ENCODE measurements at regions not wholly inside any gene's neighbourhood (a gene's known extent, or its start where the extent isn't known, plus 50 kb on each side); places are given as distances from the start of the nearest gene placed in this dataset.

DNA sequence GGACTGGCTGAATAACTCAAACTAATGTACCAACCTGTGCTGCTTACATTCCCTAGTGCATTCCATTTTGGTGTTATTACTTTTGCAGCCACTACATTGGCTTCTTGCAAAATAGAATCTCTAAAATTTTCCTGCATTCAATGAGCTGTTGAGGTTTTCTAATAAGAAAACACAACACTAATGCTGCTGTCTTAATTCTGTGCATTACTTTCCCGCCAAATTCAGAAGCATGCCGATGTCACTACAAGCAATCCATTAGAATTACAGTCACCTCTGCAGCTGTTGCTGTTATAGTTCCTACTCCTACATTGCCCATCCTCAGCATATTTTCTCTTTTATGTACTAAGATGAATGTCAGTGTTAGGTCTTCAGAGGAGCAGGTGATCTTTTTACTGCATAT lies 359.5 kb downstream of the HACE1 start:
- Mint-ChIP-seq H3K4me3 (no peak overlapping the region), H3K27ac (no peak overlapping the region), H3K9me3 (ENCODE audit: low read depth) (no peaks in the 10 kb centered on the region), H3K36me3 (no peaks in the 10 kb centered on the region), H3K27me3 (peaks cover 3% of the 10 kb centered on the region), H3K4me1 (no peaks in the 10 kb centered on the region)
- ATAC-seq (no peak), DNase-seq (no peak)
- CTCF ChIA-PET = no interaction called here

DNA sequence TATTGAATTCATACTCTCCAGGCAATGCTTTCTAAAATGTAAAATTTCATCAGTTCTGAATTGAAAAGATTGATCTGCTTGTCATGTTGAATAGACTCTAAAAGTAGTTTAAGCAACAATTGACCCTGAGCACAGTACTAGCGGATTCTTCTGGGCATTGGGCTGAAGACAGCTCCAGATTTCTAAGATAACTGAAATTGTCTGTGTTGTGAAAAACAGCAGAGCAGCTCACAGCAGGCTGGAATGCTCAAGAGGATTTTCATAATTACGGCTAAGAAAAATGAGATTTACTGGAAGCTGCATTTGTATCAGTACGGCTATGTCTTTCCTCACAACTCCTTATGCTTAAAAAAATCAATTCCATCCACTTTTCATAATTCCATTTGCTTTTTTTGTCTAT lies 373.7 kb downstream of the HACE1 start:
- DNase-seq (no peak), ATAC-seq (no peak)
- no peaks in the 10 kb centered on the region for H3K4me1 Mint-ChIP-seq
- H3K4me3 Mint-ChIP-seq = no peak overlapping the region
- H3K9me3 Mint-ChIP-seq (ENCODE audit: low read depth) = no peaks in the 10 kb centered on the region
- H3K27ac Mint-ChIP-seq = no peak overlapping the region
- peaks cover 2% of the 10 kb centered on the region for H3K27me3 Mint-ChIP-seq
- CTCF ChIA-PET = no interaction called here
- no peaks in the 10 kb centered on the region for H3K36me3 Mint-ChIP-seq

DNA sequence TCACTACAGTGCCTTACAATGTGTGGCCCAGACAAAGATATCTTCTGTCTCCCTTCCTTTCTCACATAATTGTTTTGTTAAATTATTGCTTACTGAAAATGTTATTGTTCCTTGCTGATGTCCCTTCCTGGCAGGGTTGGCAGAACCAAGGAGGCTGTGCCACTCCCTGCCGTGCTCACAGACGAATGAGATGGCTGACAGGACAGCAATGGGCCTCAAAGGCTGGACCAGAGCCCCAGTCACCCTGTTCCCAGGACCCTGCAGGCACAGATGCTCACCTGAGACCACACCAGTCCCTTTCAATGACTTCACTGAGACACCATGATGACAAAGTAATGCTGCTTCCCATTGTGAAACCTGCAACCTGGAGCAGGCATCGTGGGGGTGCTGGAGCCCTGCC lies 375.1 kb downstream of the HACE1 start:
- Mint-ChIP-seq H3K36me3 (no peaks in the 10 kb centered on the region), H3K27me3 (peaks cover 2% of the 10 kb centered on the region), H3K4me3 (no peak overlapping the region), H3K27ac (no peak overlapping the region), H3K9me3 (ENCODE audit: low read depth) (no peaks in the 10 kb centered on the region), H3K4me1 (no peaks in the 10 kb centered on the region)
- no peak for ATAC-seq
- CTCF ChIA-PET = no interaction called here
- DNase-seq = no peak

DNA sequence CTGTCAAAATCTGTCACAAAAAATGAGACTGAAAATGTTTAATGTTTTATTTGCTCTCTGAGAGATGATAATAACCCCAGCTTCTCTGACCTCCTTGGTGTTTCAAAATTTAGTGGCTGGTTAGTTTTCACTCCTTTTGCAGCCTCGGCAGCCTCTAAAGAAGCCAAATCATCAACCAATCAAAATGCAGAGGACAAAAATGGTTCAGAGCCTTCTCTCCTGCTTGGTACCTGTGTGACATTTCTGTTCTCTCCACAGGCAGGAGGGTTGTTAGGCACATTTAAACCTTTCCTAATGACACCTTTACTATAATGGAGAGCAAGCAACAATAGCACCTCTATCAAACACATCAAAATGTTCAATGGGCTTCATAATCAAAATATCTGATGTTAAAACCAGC lies 375.5 kb downstream of the HACE1 start:
- no peaks in the 10 kb centered on the region for H3K9me3 Mint-ChIP-seq (ENCODE audit: low read depth)
- DNase-seq (no peak), ATAC-seq (no peak)
- H3K27me3 Mint-ChIP-seq = peaks cover 2% of the 10 kb centered on the region
- H3K36me3 Mint-ChIP-seq = no peaks in the 10 kb centered on the region
- H3K4me1 Mint-ChIP-seq = no peaks in the 10 kb centered on the region
- H3K4me3 Mint-ChIP-seq = no peak overlapping the region
- CTCF ChIA-PET = no interaction called here
- H3K27ac Mint-ChIP-seq = no peak overlapping the region

GRCh38 chr6:104483225-104483834 lies 376.4 kb downstream of the HACE1 start:
- no peak for DNase-seq
- ATAC-seq = no peak
- no peak overlapping the region for H3K27ac Mint-ChIP-seq
- H3K4me1 Mint-ChIP-seq = no peaks in the 10 kb centered on the region
- H3K9me3 Mint-ChIP-seq (ENCODE audit: low read depth) = no peaks in the 10 kb centered on the region
- H3K36me3 Mint-ChIP-seq = no peaks in the 10 kb centered on the region
- H3K27me3 Mint-ChIP-seq = peaks cover 2% of the 10 kb centered on the region
- CTCF ChIA-PET = no interaction called here
- no peak overlapping the region for H3K4me3 Mint-ChIP-seq

DNA sequence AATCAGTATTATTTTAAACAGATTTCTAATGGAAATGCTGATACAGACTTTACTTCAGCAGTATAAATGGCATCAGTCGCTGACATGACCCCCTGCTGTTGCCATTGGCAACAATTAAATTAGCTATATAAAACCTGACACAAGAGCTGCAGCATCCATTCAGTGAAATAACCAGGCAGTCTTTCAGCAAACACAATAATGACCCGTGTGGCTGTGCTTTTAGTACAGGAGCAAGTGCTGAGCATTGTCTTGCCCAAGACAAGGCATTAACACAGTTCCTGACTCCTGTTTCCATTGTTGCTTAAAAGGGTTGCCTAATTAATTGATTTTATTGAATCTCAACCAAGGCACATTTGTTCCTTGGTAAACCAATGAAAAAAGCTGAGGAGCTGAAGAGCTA lies 382.1 kb downstream of the HACE1 start:
- CTCF ChIA-PET = no interaction called here
- no peaks in the 10 kb centered on the region for H3K36me3 Mint-ChIP-seq
- DNase-seq = no peak
- no peak overlapping the region for H3K4me3 Mint-ChIP-seq
- H3K27me3 Mint-ChIP-seq = peaks cover under 1% of the 10 kb centered on the region
- no peak overlapping the region for H3K27ac Mint-ChIP-seq
- no peaks in the 10 kb centered on the region for H3K4me1 Mint-ChIP-seq
- no peak for ATAC-seq
- H3K9me3 Mint-ChIP-seq (ENCODE audit: low read depth) = no peaks in the 10 kb centered on the region

DNA sequence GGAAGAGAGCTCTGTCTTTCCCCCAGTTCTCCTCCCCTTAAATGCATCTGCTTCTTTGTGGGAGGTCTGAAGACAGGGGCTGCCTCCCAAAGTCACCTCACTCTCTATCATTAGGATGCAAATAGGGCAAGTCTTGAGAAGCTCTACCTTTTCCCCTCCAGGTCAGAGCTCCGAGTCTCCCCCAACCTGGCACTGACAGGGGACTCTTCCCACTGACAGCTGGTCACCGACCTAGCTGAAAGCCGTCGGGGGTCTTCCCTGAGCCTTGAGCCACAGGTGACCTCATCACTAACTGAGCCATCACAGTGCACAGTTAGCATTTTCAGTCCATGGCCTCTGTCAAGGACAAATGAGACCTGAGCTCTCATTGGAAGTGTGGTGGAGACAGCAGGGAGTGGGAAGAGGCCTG lies 386.7 kb downstream of the HACE1 start:
- Mint-ChIP-seq H3K9me3 (ENCODE audit: low read depth) (no peaks in the 10 kb centered on the region), H3K27ac (no peak overlapping the region), H3K36me3 (no peaks in the 10 kb centered on the region), H3K4me3 (no peak overlapping the region), H3K27me3 (no peaks in the 10 kb centered on the region), H3K4me1 (no peaks in the 10 kb centered on the region)
- CTCF ChIA-PET = interaction anchor here (1.1 kb wide), 1 partner anchor 53 kb away, joined by 3 read pairs; no protein-coding TSS in a partner anchor
- ATAC-seq = no peak
- no peak for DNase-seq

- no peak for DNase-seq
- no peak overlapping the region for H3K27ac Mint-ChIP-seq
- no peaks in the 10 kb centered on the region for H3K4me1 Mint-ChIP-seq
- ATAC-seq = no peak
- no peaks in the 10 kb centered on the region for H3K9me3 Mint-ChIP-seq (ENCODE audit: low read depth)
- no peaks in the 10 kb centered on the region for H3K27me3 Mint-ChIP-seq
- no peak overlapping the region for H3K4me3 Mint-ChIP-seq
- no peaks in the 10 kb centered on the region for H3K36me3 Mint-ChIP-seq
- CTCF ChIA-PET = interaction anchor here (1.1 kb wide), 1 partner anchor 53 kb away, joined by 3 read pairs; no protein-coding TSS in a partner anchor
Observed at GRCh38 chr6:104472021-104472901, 387.5 kb downstream of the HACE1 start.

- Mint-ChIP-seq H3K4me1 (no peaks in the 10 kb centered on the region), H3K9me3 (ENCODE audit: low read depth) (no peaks in the 10 kb centered on the region)
- ATAC-seq = no peak
Observed at GRCh38 chr6:104466306-104466705, 393.4 kb downstream of the HACE1 start.

DNA sequence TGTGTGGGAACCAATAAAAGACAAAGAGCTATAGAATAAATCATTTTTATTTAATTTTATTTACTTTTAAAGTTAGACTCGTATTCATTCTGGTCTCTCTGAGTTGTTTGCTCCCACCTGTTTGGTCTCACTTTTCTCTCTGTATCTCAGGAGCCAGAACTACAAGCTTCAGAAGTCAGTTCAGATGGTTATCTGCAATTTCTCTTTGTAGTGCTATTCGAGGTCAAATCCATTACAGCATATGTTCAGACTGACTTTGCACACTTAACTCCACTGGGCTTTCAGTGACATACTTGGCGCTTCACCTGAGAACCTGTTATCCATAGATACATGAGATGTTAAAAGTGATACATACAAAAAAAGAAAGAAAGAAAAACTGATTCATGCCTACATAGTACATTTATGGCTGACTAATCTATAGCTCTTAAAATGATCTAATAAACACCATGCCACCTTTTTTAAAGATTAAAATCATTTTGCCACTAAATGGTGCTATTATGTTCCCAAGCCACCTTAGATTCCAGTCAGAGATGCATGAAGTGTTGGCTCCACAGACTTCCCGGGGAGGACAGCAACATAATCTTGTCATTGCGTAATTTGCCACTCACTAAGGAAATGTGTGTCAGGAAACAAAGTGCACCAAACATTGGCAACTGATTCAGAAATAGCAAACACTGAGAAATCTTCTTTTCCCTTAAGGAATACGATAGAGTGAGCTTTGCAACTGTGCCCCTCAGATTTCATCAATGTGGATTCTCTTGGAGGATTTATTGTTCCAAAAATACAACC lies 396.7 kb downstream of the HACE1 start:
- H3K27ac Mint-ChIP-seq = no peak overlapping the region
- ATAC-seq = no peak
- no peaks in the 10 kb centered on the region for H3K36me3 Mint-ChIP-seq
- H3K4me1 Mint-ChIP-seq = no peaks in the 10 kb centered on the region
- no peak for DNase-seq
- H3K4me3 Mint-ChIP-seq = no peak overlapping the region
- no peaks in the 10 kb centered on the region for H3K9me3 Mint-ChIP-seq (ENCODE audit: low read depth)
- CTCF ChIA-PET = no interaction called here
- H3K27me3 Mint-ChIP-seq = no peaks in the 10 kb centered on the region

More at GRCh38 chr6:104466306-104466705, 393.4 kb downstream of the HACE1 start:
- Mint-ChIP-seq H3K36me3 (no peaks in the 10 kb centered on the region), H3K27me3 (no peaks in the 10 kb centered on the region), H3K4me3 (no peak overlapping the region), H3K27ac (no peak overlapping the region)
- DNase-seq = no peak
- CTCF ChIA-PET = no interaction called here

DNA sequence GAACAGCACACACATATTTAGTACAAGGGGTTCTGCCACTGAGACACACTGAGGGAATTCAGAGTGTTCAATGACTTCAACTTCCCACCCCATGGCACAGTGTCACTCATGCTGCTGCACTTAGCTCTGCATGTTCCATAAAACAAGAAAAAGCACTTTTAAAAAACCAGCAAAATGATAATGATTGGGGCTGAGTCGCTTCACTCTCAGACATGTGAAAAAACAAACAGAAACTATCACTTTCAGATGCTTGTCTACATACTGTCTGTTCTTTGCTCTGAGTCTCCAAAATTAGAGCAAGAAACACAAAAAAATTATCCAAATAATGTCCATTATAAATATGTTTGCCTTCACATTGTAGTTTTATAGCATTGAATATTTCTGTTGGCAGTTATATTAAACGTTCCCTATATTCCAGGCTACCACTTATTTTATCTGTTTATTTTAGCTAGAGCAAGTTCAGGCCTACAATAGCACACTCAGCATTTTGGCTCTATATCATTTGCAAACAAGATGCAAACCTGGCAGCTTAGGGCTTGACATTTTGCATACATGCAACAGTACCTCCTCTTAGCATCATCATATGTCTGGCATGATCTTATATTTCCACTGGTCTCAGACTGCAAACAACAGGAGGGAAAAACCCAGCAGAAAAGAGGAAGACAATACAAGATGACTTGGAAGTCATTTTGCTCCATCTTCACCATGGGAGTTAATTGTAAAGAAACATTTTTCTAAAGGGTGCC lies 398.8 kb downstream of the HACE1 start:
- H3K27ac Mint-ChIP-seq = no peak overlapping the region
- no peaks in the 10 kb centered on the region for H3K9me3 Mint-ChIP-seq (ENCODE audit: low read depth)
- no peak for DNase-seq
- H3K4me3 Mint-ChIP-seq = no peak overlapping the region
- H3K4me1 Mint-ChIP-seq = no peaks in the 10 kb centered on the region
- CTCF ChIA-PET = no interaction called here
- no peaks in the 10 kb centered on the region for H3K36me3 Mint-ChIP-seq
- no peak for ATAC-seq
- H3K27me3 Mint-ChIP-seq = no peaks in the 10 kb centered on the region

DNA sequence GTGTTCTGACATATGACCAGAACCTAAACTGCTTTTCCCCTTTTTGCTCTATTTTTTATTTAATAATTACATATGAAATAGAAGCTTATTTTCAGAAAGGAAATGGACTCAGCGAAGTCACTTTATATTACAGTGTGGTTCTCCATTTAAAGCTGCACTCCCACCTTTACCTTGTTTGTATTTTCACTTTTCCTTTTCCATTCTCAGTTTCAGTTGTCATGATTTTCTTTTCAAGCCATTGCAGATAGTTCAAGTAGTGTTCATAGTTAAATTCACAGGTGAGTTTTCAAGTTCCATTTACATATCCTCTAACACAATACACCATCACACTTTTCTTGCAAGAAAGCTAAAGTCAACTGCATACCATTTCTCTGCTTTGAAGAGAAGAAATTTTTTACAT lies 400.2 kb downstream of the HACE1 start:
- Mint-ChIP-seq H3K9me3 (ENCODE audit: low read depth) (no peaks in the 10 kb centered on the region), H3K36me3 (no peaks in the 10 kb centered on the region), H3K4me3 (no peak overlapping the region), H3K27ac (no peak overlapping the region), H3K27me3 (no peaks in the 10 kb centered on the region), H3K4me1 (no peaks in the 10 kb centered on the region)
- ATAC-seq (no peak), DNase-seq (no peak)
- CTCF ChIA-PET = no interaction called here

- Mint-ChIP-seq H3K4me3 (no peak overlapping the region), H3K9me3 (ENCODE audit: low read depth) (peaks cover 4% of the 10 kb centered on the region), H3K27ac (no peak overlapping the region), H3K27me3 (no peaks in the 10 kb centered on the region), H3K4me1 (no peaks in the 10 kb centered on the region), H3K36me3 (no peaks in the 10 kb centered on the region)
- DNase-seq = no peak
- ATAC-seq = no peak
- CTCF ChIA-PET = interaction anchor here (0.7 kb wide), 1 partner anchor 670 kb away, joined by 3 read pairs; no protein-coding TSS in a partner anchor
Observed at GRCh38 chr6:104449918-104450317, 409.8 kb downstream of the HACE1 start.
